HL-60 (cell line): ENCODE measurements at regions not wholly inside any gene's neighbourhood (a gene's known extent, or its start where the extent isn't known, plus 50 kb on each side); places are given as distances from the start of the nearest gene placed in this dataset.

Source experiments
- CTCF ChIP-seq: IDR thresholded peaks from one replicate; pipeline ENCODE4 v1.5.1; 2011; ENCODE audit warnings: low read length, control low read depth, inconsistent platforms; ENCODE audit not compliant: insufficient read depth
- GABPA ChIP-seq: IDR thresholded peaks from 2 replicates; pipeline ENCODE4 v1.6.1; 2012; ENCODE audit warnings: low read depth
- POLR2AphosphoS5 ChIP-seq: IDR thresholded peaks from 2 replicates; pipeline ENCODE4 v1.6.1; 2012; ENCODE audit warnings: low read depth
- REST ChIP-seq: IDR thresholded peaks from 2 replicates; pipeline ENCODE4 v1.6.1; 2012; ENCODE audit warnings: low read depth; ENCODE audit not compliant: insufficient replicate concordance
- SPI1 ChIP-seq: IDR thresholded peaks from 2 replicates; pipeline ENCODE4 v1.6.1; 2012; ENCODE audit warnings: low read depth, mild to moderate bottlenecking, borderline replicate concordance

GRCh38 chr15:69643476-69643875, 190.9 kb downstream of the RPLP1 start:
- TF ChIP-seq CTCF (no peak), GABPA (no peak), POLR2AphosphoS5 (no peak), REST (no peak), SPI1 (no peak)
